Progenitor cell of endocrine pancreas (in vitro differentiated cells): ENCODE measurements at regions not wholly inside any gene's neighbourhood (a gene's known extent, or its start where the extent isn't known, plus 50 kb on each side); places are given as distances from the start of the nearest gene placed in this dataset.

ENCODE experiments used
- DNase-seq: peaks from one replicate; pipeline ENCODE4 v3.0.0; 2021; ENCODE audit warnings: low spot score; ENCODE audit not compliant: unreplicated experiment
- H3K27ac Mint-ChIP-seq: 2 replicates; pipeline ENCODE4 v1.8.0; 2021; ENCODE audit warnings: mild to moderate bottlenecking, moderate library complexity, mixed read lengths
- H3K27me3 Mint-ChIP-seq: 2 replicates; pipeline ENCODE4 v1.8.0; 2021; ENCODE audit warnings: mixed read lengths
- H3K36me3 Mint-ChIP-seq: 2 replicates; pipeline ENCODE4 v1.8.0; 2022; ENCODE audit warnings: mixed read lengths; ENCODE audit not compliant: insufficient read depth
- H3K4me1 Mint-ChIP-seq: 2 replicates; pipeline ENCODE4 v1.8.0; 2021; ENCODE audit warnings: low read depth, mixed read lengths
- H3K4me3 Mint-ChIP-seq: 2 replicates; pipeline ENCODE4 v1.8.0; 2021; ENCODE audit warnings: low read depth, mild to moderate bottlenecking, moderate library complexity, mixed read lengths
- H3K9me3 Mint-ChIP-seq: 2 replicates; pipeline ENCODE4 v1.8.0; 2021; ENCODE audit warnings: low read depth, mixed read lengths
- CTCF ChIP-seq: fragments of 200-600 bp; sonication (generic); IDR thresholded peaks from one replicate; pipeline ENCODE4 v1.5.0; 2021; ENCODE audit warnings: antibody characterized with exemption, mild to moderate bottlenecking; ENCODE audit not compliant: unreplicated experiment

- peaks cover 4% of the 10 kb centered on the region for H3K4me1 Mint-ChIP-seq
- H3K27me3 Mint-ChIP-seq: peaks cover 6% of the 10 kb centered on the region
- peak overlapping the region; percentile 13 for H3K27ac Mint-ChIP-seq
- H3K4me3 Mint-ChIP-seq: no peak overlapping the region
- TF ChIP-seq CTCF: no peak
- H3K9me3 Mint-ChIP-seq: no peaks in the 10 kb centered on the region
- no peaks in the 10 kb centered on the region for H3K36me3 Mint-ChIP-seq
- no peak for DNase-seq
Measured at GRCh38 chr5:38719403-38719802, 126.4 kb upstream of the OSMR start.

GRCh38 chr5:38719916-38720315 lies 125.9 kb upstream of the OSMR start:
- H3K27me3 Mint-ChIP-seq: peaks cover 6% of the 10 kb centered on the region
- no peak overlapping the region for H3K4me3 Mint-ChIP-seq
- peaks cover 4% of the 10 kb centered on the region for H3K4me1 Mint-ChIP-seq
- no peak for TF ChIP-seq CTCF
- no peaks in the 10 kb centered on the region for H3K36me3 Mint-ChIP-seq
- DNase-seq: no peak
- no peak overlapping the region for H3K27ac Mint-ChIP-seq
- H3K9me3 Mint-ChIP-seq: no peaks in the 10 kb centered on the region

- Mint-ChIP-seq H3K27me3 (peaks cover 6% of the 10 kb centered on the region), H3K36me3 (no peaks in the 10 kb centered on the region), H3K9me3 (no peaks in the 10 kb centered on the region), H3K4me3 (no peak overlapping the region), H3K27ac (no peak overlapping the region), H3K4me1 (peaks cover 6% of the 10 kb centered on the region)
- no peak for TF ChIP-seq CTCF
- no peak for DNase-seq
Measured at GRCh38 chr5:38720554-38721361, 125.1 kb upstream of the OSMR start.

- TF ChIP-seq CTCF: no peak
- H3K27ac Mint-ChIP-seq: no peak overlapping the region
- no peaks in the 10 kb centered on the region for H3K36me3 Mint-ChIP-seq
- no peak for DNase-seq
- H3K9me3 Mint-ChIP-seq: no peaks in the 10 kb centered on the region
- peaks cover 6% of the 10 kb centered on the region for H3K4me1 Mint-ChIP-seq
- H3K4me3 Mint-ChIP-seq: no peak overlapping the region
- H3K27me3 Mint-ChIP-seq: peaks cover 6% of the 10 kb centered on the region
Measured at GRCh38 chr5:38722918-38723317, 122.9 kb upstream of the OSMR start.

GRCh38 chr5:38723426-38723825 lies 122.4 kb upstream of the OSMR start:
- Mint-ChIP-seq H3K36me3 (no peaks in the 10 kb centered on the region), H3K4me3 (no peak overlapping the region), H3K9me3 (no peaks in the 10 kb centered on the region), H3K27me3 (peaks cover 6% of the 10 kb centered on the region), H3K27ac (no peak overlapping the region), H3K4me1 (peaks cover 6% of the 10 kb centered on the region)
- TF ChIP-seq CTCF: no peak
- no peak for DNase-seq
